H1 (cell line): ENCODE measurements at regions not wholly inside any gene's neighbourhood (a gene's known extent, or its start where the extent isn't known, plus 50 kb on each side); places are given as distances from the start of the nearest gene placed in this dataset.
A peak's percentile ranks its signal among the peaks of the same experiment; 100 is the strongest.

Experiments used
- CTCF ChIA-PET: fragments of 300-600 bp; sonication (Branson Sonifier 250); formaldehyde crosslinking; loops from one replicate; lab custom pipeline; 2021; ENCODE audit not compliant: partially characterized antibody; lab: Charles Lee
- POLR2A ChIA-PET: fragments of 300-600 bp; sonication (Branson Sonifier 250); formaldehyde crosslinking; loops from one replicate; lab custom pipeline; 2021; ENCODE audit warnings: inconsistent platforms; ENCODE audit not compliant: partially characterized antibody; lab: Charles Lee
- DNase-seq, 2 experiments: peaks; one replicate each; pipeline versions ENCODE4 v3.0.0 to v3.0.0-alpha.2; 2010 to 2022; ENCODE audit warnings: low spot score in 2 of 2, low read depth in 1 of 2, mixed read lengths in 1 of 2
- FAIRE-seq: peaks from 2 replicates; lab custom pipeline; 2011; peaks lifted over from hg19 to GRCh38; lab: Jason Lieb, UNC
- H2AFZ ChIP-seq: 2 replicates; pipeline ENCODE4 v1.8.1; 2012; ENCODE audit warnings: low read length, inconsistent platforms
- H2AK5ac ChIP-seq: 2 replicates; pipeline ENCODE4 v1.6.1; 2013; ENCODE audit warnings: low read depth, low read length
- H2BK120ac ChIP-seq: replicated peaks from 2 replicates; pipeline ENCODE3; 2013; ENCODE audit warnings: low read depth, low read length, inconsistent platforms
- H2BK12ac ChIP-seq: 2 replicates; pipeline ENCODE4 v1.6.1; 2013; ENCODE audit warnings: low read depth, low read length
- H2BK15ac ChIP-seq: 2 replicates; pipeline ENCODE4 v1.6.1; 2013; ENCODE audit warnings: low read length
- H2BK20ac ChIP-seq: 2 replicates; pipeline ENCODE4 v1.6.1; 2013; ENCODE audit warnings: low read length
- H2BK5ac ChIP-seq: 2 replicates; pipeline ENCODE4 v1.6.1; 2013; ENCODE audit warnings: low read depth, low read length
- H3K14ac ChIP-seq: 2 replicates; pipeline ENCODE4 v1.6.1; 2013; ENCODE audit warnings: inconsistent platforms; ENCODE audit not compliant: insufficient read length
- H3K18ac ChIP-seq: 2 replicates; pipeline ENCODE4 v1.6.1; 2013; ENCODE audit warnings: low read length; ENCODE audit errors: extremely low read depth
- H3K23ac ChIP-seq: 2 replicates; pipeline ENCODE4 v1.6.1; 2013; ENCODE audit warnings: inconsistent platforms; ENCODE audit not compliant: insufficient read length
- H3K23me2 ChIP-seq: 2 replicates; pipeline ENCODE4 v1.6.1; 2013; ENCODE audit warnings: low read depth, low read length
- H3K27ac ChIP-seq: 2 replicates; pipeline ENCODE4 v1.6.1; 2011; ENCODE audit warnings: low read depth, low read length, inconsistent platforms
- H3K27me3 ChIP-seq, 4 experiments: replicated peaks in 1 of 4; 1 replicate in 1 of 4; 2 replicates in 3 of 4; pipeline versions ENCODE4 v1.6.1 to v1.8.1; 2011 to 2013; ENCODE audit warnings: low read length in 3 of 4, mild to moderate bottlenecking in 3 of 4, inconsistent platforms in 2 of 4, mixed read lengths in 2 of 4, moderate library complexity in 1 of 4; ENCODE audit not compliant: control insufficient read depth in 3 of 4, insufficient read depth in 3 of 4; ENCODE audit errors: extremely low read depth in 1 of 4
- H3K36me3 ChIP-seq, 4 experiments: 2 replicates each; pipeline versions ENCODE4 v1.6.1 to v1.8.1; 2011 to 2013; ENCODE audit warnings: mild to moderate bottlenecking in 4 of 4, low read length in 3 of 4, moderate library complexity in 2 of 4, control low read depth in 1 of 4, inconsistent platforms in 1 of 4; ENCODE audit not compliant: insufficient read depth in 4 of 4, control insufficient read depth in 2 of 4
- H3K4ac ChIP-seq: replicated peaks from 2 replicates; pipeline ENCODE3; 2013; ENCODE audit warnings: low read length, low read depth, mixed read lengths, inconsistent platforms; ENCODE audit not compliant: insufficient read length
- H3K4me1 ChIP-seq, 4 experiments: replicated peaks in 1 of 4; 1 replicate in 1 of 4; 2 replicates in 3 of 4; pipeline versions ENCODE4 v1.6.1 to v1.8.1; 2011 to 2013; ENCODE audit warnings: low read length in 3 of 4, inconsistent platforms in 2 of 4, mixed read lengths in 1 of 4; ENCODE audit not compliant: insufficient read depth in 4 of 4, control insufficient read depth in 3 of 4
- H3K4me2 ChIP-seq, 2 experiments: 2 replicates each; pipeline versions ENCODE4 v1.6.1 to v1.8.1; 2011 to 2013; ENCODE audit warnings: low read depth in 2 of 2, low read length in 2 of 2, control low read depth in 1 of 2, inconsistent platforms in 1 of 2, mild to moderate bottlenecking in 1 of 2; ENCODE audit not compliant: insufficient read depth in 1 of 2
- H3K4me3 ChIP-seq, 4 experiments: fragments of 200-600, 300-600 bp in 1 of 4; sonication (generic), shearing (Covaris generic), sonication (Bioruptor Twin) in 1 of 4; 2 replicates each; pipeline versions ENCODE4 v1.5.1 to v1.8.1; 2011 to 2016; ENCODE audit warnings: low read length in 4 of 4, low read depth in 3 of 4, control low read depth in 2 of 4, inconsistent platforms in 2 of 4, mild to moderate bottlenecking in 2 of 4, mixed read lengths in 1 of 4, moderate library complexity in 1 of 4; ENCODE audit not compliant: insufficient read depth in 2 of 4; ENCODE audit errors: extremely low read depth in 1 of 4
- H3K56ac ChIP-seq: replicated peaks from 2 replicates; pipeline ENCODE3; 2013; ENCODE audit warnings: low read depth, mild to moderate bottlenecking, mixed read lengths, low read length, inconsistent platforms; ENCODE audit not compliant: insufficient read length
- H3K79me1 ChIP-seq: 2 replicates; pipeline ENCODE4 v1.6.1; 2013; ENCODE audit warnings: low read depth, low read length, control low read depth
- H3K79me2 ChIP-seq, 2 experiments: 2 replicates each; pipeline versions ENCODE4 v1.6.1 to v1.8.1; 2012 to 2013; ENCODE audit warnings: low read length in 2 of 2, mild to moderate bottlenecking in 2 of 2, inconsistent platforms in 1 of 2; ENCODE audit not compliant: insufficient read depth in 2 of 2, control insufficient read depth in 1 of 2
- H3K9ac ChIP-seq, 4 experiments: replicated peaks in 1 of 4; 1 replicate in 1 of 4; 2 replicates in 3 of 4; pipeline versions ENCODE4 v1.6.1 to v1.8.1; 2011 to 2013; ENCODE audit warnings: low read depth in 3 of 4, low read length in 3 of 4, control low read depth in 2 of 4, mild to moderate bottlenecking in 2 of 4, moderate library complexity in 2 of 4, inconsistent platforms in 1 of 4; ENCODE audit errors: extremely low read depth in 1 of 4
- H3K9me3 ChIP-seq, 2 experiments: 2 replicates each; pipeline versions ENCODE4 v1.6.1 to v1.8.1; 2012 to 2013; ENCODE audit warnings: mild to moderate bottlenecking in 2 of 2, moderate library complexity in 2 of 2, control low read depth in 1 of 2, inconsistent platforms in 1 of 2, low read depth in 1 of 2, low read length in 1 of 2, mixed read lengths in 1 of 2; ENCODE audit not compliant: insufficient read depth in 2 of 2
- H4K20me1 ChIP-seq, 2 experiments: replicated peaks in 1 of 2; 2 replicates each; pipeline versions ENCODE3 to v1.8.1; 2011 to 2013; ENCODE audit warnings: inconsistent platforms in 2 of 2, low read length in 2 of 2, mild to moderate bottlenecking in 1 of 2; ENCODE audit not compliant: insufficient read depth in 2 of 2, control insufficient read depth in 1 of 2
- H4K5ac ChIP-seq: 2 replicates; pipeline ENCODE4 v1.6.1; 2013; ENCODE audit warnings: low read length, low read depth, mixed read lengths, inconsistent platforms; ENCODE audit not compliant: insufficient read length
- H4K8ac ChIP-seq: 2 replicates; pipeline ENCODE4 v1.8.0; 2013; ENCODE audit warnings: mild to moderate bottlenecking, moderate library complexity, low read length, inconsistent platforms; ENCODE audit not compliant: insufficient read depth; ENCODE audit errors: extremely low read depth
- H4K91ac ChIP-seq: replicated peaks from 2 replicates; pipeline ENCODE3; 2013; ENCODE audit warnings: low read length, mixed read lengths, inconsistent platforms; ENCODE audit not compliant: insufficient read length
- CHD2 ChIP-seq: IDR thresholded peaks from 2 replicates; pipeline ENCODE4 v1.6.1; 2012; ENCODE audit warnings: low read length, improper control_type of control experiment
- EZH2 ChIP-seq: fragments of 200-600 bp; sonication (generic); IDR thresholded peaks from 2 replicates; pipeline ENCODE4 v1.7.1; 2012; ENCODE audit warnings: low read depth, mild to moderate bottlenecking, moderate library complexity, low read length, inconsistent platforms; ENCODE audit not compliant: severe bottlenecking
- KDM5A ChIP-seq: fragments of 200-600 bp; IDR thresholded peaks from 2 replicates; pipeline ENCODE4 v1.7.1; 2012; ENCODE audit warnings: mild to moderate bottlenecking, low read length, inconsistent platforms, mixed read lengths
- MAFK ChIP-seq: IDR thresholded peaks from 2 replicates; pipeline ENCODE4 v1.6.1; 2012; ENCODE audit warnings: low read depth, mild to moderate bottlenecking, improper control_type of control experiment, low read length
- NRF1 ChIP-seq: IDR thresholded peaks from 2 replicates; pipeline ENCODE4 v1.6.1; 2011; ENCODE audit warnings: mild to moderate bottlenecking, low read depth, low read length, improper control_type of control experiment
- POLR2A ChIP-seq, 2 experiments: IDR thresholded peaks; 1 replicate in 1 of 2; 2 replicates in 1 of 2; pipeline ENCODE4 v1.6.1; 2011; ENCODE audit warnings: low read depth in 2 of 2, low read length in 2 of 2, mild to moderate bottlenecking in 2 of 2; ENCODE audit errors: control extremely low read depth in 1 of 2
- TCF12 ChIP-seq: IDR thresholded peaks from 2 replicates; pipeline ENCODE4 v1.6.1; 2011; ENCODE audit warnings: low read depth, mild to moderate bottlenecking, low read length
- WGBS, 2 experiments: shearing (Covaris generic) in 1 of 2; methylation state at CpG; one replicate each; pipeline versions ENCODE4 v1.1.6 to v1.1.7; 2013 to 2015; ENCODE audit warnings: low lambda C conversion rate in 2 of 2, mixed read lengths in 2 of 2, inconsistent platforms in 1 of 2, low coverage in 1 of 2, missing lambda C conversion rate in 1 of 2; ENCODE audit not compliant: insufficient replicate concordance in 2 of 2, insufficient coverage in 1 of 2, insufficient read length in 1 of 2; ENCODE audit errors: extremely low coverage in 1 of 2, missing lambda C conversion rate in 1 of 2; 5-methylcytosine and 5-hydroxymethylcytosine counted together
- TF ChIP-seq, protein P1 (sequence below): IDR thresholded peaks from 2 replicates; pipeline ENCODE4 v1.6.1; 2012; ENCODE audit warnings: inconsistent platforms

DNA sequence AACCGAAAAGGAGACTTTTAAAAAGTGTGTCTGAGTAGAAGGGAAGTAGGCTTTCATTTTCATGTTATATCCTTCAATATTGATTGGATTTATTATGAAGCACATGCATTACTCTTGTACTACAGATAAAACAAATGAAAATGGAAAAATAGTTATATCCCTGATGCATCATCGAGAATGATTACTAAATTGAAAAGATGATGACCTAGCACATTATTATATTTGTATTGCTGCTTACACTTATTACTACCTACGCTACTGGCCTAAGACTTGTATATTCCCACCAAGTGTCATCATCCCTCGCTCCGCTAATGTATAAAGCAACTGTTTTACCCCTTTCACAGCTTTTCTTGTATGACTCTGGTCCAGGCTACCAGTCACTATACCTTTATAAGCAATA lies 922.4 kb downstream of the DIPK2A start:
- Histone ChIP-seq H3K9me3 (no peaks in the 10 kb centered on the region), H4K91ac (no peak overlapping the region), H3K4ac (no peak overlapping the region), H3K79me2 (no peaks in the 10 kb centered on the region), H4K20me1 (no peaks in the 10 kb centered on the region), H3K23ac (no peak overlapping the region), H2AK5ac (no peak overlapping the region), H2BK12ac (no peak overlapping the region), H2BK120ac (no peak overlapping the region), H3K56ac (no peak overlapping the region), H2AFZ (no peak overlapping the region), H2BK15ac (no peak overlapping the region), H3K4me1 (no peaks in the 10 kb centered on the region), H4K8ac (no peak overlapping the region), H3K4me3 (no peak overlapping the region), H4K5ac (no peak overlapping the region), H3K4me2 (no peak overlapping the region), H3K23me2 (no peaks in the 10 kb centered on the region; the same call in 1 of the 2 replicates), H3K27me3 (no peaks in the 10 kb centered on the region), H3K9ac (peak overlapping the region in 1 of 4 experiments; percentile 34; a peak in 1 of 7 replicates), H3K14ac (no peak overlapping the region), H3K27ac (no peak overlapping the region), H3K18ac (no peak overlapping the region), H2BK5ac (no peak overlapping the region), H3K79me1 (no peaks in the 10 kb centered on the region), H2BK20ac (no peak overlapping the region), H3K36me3 (no peaks in the 10 kb centered on the region)
- FAIRE-seq: no peak
- ChIA-PET CTCF (no interaction called here), POLR2A (no interaction called here)
- no peak for DNase-seq
- TF ChIP-seq EZH2 (no peak), TCF12 (no peak), POLR2A (IDR thresholded peaks at IDR 0.05; ENCODE audit: control extremely low read depth in 1 of 2, low read depth in 2 of 2, low read length in 2 of 2) (no peak), NRF1 (no peak), KDM5A (no peak), CHD2 (no peak), MAFK (no peak)
- TF ChIP-seq, protein P1, sequence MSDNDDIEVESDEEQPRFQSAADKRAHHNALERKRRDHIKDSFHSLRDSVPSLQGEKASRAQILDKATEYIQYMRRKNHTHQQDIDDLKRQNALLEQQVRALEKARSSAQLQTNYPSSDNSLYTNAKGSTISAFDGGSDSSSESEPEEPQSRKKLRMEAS: no peak
- WGBS, 2 experiments: 93% methylated on average over 5 of the region's 5 CpGs; no CpG with 5 or more reads in 1 of the 2 experiments
